ENCODE measurements at regions not wholly inside any gene's neighbourhood (a gene's known extent, or its start where the extent isn't known, plus 50 kb on each side); places are given as distances from the start of the nearest gene placed in this dataset.

DNA sequence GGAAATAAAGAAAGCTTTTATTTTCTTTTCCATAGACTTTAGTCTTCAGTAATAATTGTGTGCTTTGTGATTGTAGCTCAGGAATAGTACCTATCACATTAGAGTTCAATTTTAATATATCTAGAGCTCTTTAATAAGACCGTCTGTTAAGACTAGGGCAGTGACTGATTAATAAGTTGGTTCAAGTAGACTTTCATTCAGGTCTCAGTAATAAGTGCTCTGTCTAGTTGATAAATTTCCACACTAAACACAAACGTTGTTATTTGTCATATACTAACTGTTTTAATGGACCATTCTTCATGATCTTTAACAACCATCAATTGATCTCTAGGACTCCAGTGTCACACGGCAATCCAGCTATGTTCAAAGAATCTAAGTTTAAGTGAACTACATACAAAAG, 474.5 kb upstream of the ADGRL2 start:
- TF ChIP-seq, protein P1, sequence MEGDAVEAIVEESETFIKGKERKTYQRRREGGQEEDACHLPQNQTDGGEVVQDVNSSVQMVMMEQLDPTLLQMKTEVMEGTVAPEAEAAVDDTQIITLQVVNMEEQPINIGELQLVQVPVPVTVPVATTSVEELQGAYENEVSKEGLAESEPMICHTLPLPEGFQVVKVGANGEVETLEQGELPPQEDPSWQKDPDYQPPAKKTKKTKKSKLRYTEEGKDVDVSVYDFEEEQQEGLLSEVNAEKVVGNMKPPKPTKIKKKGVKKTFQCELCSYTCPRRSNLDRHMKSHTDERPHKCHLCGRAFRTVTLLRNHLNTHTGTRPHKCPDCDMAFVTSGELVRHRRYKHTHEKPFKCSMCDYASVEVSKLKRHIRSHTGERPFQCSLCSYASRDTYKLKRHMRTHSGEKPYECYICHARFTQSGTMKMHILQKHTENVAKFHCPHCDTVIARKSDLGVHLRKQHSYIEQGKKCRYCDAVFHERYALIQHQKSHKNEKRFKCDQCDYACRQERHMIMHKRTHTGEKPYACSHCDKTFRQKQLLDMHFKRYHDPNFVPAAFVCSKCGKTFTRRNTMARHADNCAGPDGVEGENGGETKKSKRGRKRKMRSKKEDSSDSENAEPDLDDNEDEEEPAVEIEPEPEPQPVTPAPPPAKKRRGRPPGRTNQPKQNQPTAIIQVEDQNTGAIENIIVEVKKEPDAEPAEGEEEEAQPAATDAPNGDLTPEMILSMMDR (IDR thresholded peaks at IDR 0.05; ENCODE audit: poor library complexity, severe bottlenecking), result no peak
- TF ChIP-seq RAD21 (conservative IDR thresholded peaks at IDR 0.05) (no peak), EP300 (conservative IDR thresholded peaks at IDR 0.05; ENCODE audit: poor library complexity, severe bottlenecking) (no peak), POLR2AphosphoS5 (IDR thresholded peaks at IDR 0.05) (no peak), TAF1 (IDR thresholded peaks at IDR 0.05; ENCODE audit: low read depth) (no peak), EZH2 (IDR thresholded peaks at IDR 0.05; ENCODE audit: borderline replicate concordance, insufficient read depth, low read length, poor library complexity, severe bottlenecking) (no peak)
- TF ChIP-seq, protein P2, sequence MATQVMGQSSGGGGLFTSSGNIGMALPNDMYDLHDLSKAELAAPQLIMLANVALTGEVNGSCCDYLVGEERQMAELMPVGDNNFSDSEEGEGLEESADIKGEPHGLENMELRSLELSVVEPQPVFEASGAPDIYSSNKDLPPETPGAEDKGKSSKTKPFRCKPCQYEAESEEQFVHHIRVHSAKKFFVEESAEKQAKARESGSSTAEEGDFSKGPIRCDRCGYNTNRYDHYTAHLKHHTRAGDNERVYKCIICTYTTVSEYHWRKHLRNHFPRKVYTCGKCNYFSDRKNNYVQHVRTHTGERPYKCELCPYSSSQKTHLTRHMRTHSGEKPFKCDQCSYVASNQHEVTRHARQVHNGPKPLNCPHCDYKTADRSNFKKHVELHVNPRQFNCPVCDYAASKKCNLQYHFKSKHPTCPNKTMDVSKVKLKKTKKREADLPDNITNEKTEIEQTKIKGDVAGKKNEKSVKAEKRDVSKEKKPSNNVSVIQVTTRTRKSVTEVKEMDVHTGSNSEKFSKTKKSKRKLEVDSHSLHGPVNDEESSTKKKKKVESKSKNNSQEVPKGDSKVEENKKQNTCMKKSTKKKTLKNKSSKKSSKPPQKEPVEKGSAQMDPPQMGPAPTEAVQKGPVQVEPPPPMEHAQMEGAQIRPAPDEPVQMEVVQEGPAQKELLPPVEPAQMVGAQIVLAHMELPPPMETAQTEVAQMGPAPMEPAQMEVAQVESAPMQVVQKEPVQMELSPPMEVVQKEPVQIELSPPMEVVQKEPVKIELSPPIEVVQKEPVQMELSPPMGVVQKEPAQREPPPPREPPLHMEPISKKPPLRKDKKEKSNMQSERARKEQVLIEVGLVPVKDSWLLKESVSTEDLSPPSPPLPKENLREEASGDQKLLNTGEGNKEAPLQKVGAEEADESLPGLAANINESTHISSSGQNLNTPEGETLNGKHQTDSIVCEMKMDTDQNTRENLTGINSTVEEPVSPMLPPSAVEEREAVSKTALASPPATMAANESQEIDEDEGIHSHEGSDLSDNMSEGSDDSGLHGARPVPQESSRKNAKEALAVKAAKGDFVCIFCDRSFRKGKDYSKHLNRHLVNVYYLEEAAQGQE (IDR thresholded peaks at IDR 0.05; ENCODE audit: borderline replicate concordance), result no peak

Measured in neural cell (in vitro differentiated cells).